HG03045 (cell line): ENCODE measurements at regions not wholly inside any gene's neighbourhood (a gene's known extent, or its start where the extent isn't known, plus 50 kb on each side); places are given as distances from the start of the nearest gene placed in this dataset.

Experiments used
- ATAC-seq: cut with Tn5 transposase; IDR thresholded peaks from one replicate; pipeline ENCODE4 v1.9.1; 2021; ENCODE audit warnings: mild to moderate bottlenecking, moderate library complexity; ENCODE audit not compliant: unreplicated experiment

DNA sequence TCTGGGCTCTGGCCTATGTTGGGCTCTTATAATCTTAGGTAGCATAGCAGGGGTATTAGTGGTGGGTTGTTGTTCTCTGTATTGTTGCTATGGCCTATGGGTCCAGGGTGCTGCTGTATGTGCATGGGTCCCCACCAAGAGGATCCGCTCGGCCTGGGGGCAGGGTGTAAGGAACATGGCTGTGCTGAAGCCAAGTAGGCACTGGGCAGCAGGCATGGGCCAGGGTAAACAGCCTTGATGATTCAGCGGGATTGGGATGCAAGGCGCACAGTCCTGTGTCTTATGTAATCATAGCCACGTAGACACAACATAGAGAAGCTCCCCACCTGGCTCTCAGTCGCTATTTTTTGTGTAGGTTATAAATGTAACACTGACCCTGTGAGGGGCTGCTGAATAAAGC is 306.9 kb downstream of the ZPLD1 start:
- ATAC-seq: no peak

DNA sequence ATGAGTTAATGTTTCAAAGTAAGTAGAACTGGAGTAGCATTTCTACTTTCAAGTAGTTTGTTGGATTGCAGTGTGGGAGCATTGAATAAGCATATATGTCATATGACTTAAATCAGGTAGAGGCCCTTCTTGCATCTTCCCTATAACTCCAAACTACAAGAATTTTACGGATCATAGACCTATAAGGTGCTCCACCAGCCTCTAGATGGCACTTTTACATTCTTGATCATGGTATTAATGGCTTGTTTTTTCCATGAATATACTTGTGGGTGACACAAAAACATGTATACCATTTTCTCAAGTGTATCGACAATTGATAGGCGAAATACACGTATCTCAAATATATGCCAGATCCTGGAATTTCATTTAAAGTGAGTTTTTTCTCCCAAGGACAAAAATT is 311.1 kb downstream of the ZPLD1 start:
- ATAC-seq: no peak

DNA sequence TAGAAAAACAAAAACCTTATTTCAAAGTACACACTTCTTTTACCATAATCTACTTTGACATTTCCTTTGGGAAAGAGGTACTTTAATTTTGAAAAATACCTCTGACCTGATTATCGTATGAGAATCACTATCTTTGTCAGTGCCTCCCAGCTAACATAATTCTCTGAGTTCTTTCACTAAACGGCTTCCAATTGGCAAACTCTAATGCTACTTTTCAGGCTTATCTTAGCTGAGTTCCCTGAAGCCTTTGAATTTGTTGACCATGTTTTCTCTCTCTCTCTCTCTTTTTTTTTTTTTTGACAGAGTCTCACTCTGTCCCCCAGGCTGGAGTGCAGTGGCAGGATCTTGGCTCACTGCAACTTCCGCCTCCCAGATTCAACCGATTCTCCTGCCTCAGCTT is 312.8 kb downstream of the ZPLD1 start:
- ATAC-seq: no peak

DNA sequence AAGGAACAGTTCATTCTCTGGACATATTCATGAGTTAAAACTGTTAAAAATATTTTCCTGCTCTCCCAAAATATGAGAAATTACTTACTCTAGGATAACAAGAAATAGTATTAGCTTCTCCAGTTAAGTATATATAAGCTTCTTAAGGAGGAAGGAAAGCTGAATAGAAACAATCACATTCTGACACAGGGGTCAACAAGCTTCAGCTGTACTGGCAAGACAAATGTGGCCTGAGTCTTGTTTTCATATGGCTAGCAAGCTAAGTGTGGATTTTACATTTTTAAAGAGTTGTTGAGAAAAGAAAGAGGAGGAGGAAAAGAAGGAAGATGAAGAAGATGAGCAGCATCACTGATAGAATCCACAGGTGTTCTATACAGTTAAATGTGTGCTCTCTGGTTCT is 313.8 kb downstream of the ZPLD1 start:
- no peak for ATAC-seq

DNA sequence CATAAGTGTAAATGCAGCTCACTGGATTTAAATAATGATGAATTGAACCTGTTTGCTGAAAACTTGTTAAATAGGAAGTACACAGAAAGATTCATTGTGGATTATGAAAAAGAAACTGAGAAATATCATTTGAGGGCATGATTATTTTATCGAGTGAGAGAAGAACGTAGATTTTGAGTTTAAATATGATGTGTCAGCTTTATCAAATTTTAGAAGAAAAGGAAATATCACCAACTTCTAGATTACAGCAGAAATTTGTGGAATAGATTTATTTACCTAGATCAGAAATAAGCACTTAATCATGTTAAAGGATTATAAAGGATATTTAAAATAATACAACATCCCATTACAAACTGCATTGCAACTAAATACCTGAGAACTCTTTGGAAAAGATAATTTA is 315.5 kb downstream of the ZPLD1 start:
- no peak for ATAC-seq

DNA sequence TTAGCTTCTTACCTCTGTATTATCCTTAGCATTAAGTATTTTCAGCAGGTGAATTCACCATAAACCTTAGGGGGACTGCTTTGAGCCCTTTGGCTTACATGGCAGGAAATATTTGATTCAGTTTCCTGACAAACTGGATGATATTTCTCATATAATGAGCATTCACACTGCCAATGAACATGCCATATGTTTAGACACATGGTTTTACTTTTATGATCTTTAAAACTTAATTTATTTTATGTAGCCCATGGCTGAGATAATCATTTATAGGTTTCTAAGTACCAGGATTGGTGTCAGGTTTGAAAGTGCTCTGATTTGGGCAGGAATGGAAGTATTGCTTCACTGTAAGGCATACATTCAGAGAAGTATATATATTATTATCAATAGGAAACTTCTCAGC is 319.1 kb downstream of the ZPLD1 start:
- ATAC-seq: no peak

DNA sequence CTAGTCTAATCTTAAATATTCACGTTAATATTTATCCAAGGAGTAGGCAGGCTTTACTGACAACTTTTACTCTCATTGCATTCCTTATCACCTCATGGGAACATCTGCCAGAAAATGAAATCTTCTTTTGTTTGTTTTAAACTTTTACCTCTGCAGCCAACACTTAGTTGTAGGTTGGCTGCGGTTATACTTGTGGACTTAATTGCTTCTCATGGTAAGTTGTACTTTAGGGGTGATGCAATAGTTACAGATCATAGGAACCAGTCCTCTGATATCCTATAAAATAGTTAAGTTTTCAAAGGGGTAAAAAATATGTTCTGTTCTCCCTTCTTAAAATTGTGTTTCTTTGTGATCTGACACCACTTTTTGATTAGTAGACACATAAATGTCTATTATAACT is 321.9 kb downstream of the ZPLD1 start:
- no peak for ATAC-seq

DNA sequence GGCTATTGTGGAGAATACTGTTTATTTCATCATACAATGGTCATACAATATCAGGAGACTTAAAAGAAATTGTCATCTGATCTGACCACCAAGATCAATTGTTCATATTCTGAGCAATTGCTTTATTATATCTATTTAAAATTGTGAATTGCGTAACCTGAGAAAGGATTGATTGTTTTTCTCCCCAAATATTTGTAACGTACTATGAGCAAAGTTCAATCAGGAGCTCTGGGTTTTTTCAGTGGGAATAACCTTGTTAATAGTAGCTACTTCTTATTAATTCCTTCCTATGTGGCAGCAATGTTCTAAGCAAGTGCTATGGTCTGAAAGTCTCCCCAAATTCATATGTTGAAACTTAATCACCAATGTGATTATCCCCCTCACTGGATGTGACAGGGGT is 323.1 kb downstream of the ZPLD1 start:
- no peak for ATAC-seq

DNA sequence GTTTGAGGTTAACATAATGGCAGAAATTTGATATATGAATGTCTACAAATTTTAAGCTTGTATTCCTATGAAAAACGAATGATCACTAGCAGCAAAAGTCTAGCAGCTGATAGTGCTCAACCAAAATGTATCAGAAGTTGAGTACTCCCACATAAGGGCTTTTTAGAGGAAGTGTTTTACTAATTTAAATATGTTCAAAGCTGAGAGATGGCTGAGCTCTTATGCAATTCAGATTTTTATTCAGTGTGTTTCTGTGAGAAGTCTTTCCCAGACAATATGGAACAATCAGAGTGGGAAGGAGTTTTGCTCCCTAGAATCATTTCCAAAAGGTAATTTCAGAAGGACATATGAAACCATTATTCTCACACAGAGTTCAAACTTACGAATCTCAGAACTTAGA is 327.0 kb downstream of the ZPLD1 start:
- no peak for ATAC-seq

DNA sequence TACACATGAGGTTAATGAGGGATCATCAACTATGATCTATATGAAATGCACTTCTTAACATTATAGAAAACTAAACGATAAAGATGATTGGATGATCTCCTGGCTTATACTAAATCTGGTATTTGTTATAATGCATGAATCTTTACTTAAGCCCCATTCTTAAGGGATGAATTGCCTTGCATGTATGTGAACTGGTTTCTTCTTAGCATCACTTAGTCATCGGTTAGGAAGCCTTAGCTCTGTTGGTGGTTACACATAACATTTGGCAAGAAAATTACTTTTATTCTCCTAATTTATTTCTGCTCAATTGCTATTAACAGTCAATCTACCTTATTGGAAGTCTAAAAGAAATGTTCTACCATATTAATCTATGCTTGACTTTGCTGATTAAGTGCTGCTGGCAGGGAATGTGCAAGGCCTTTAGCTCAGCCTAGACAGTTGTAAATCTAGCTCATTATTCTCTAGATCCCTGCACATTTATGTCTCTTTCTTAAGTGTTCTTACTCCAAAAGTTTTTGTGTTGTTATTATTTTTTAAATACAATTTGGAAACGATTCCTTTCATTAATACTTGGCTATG is 356.0 kb downstream of the ZPLD1 start:
- ATAC-seq: no peak

DNA sequence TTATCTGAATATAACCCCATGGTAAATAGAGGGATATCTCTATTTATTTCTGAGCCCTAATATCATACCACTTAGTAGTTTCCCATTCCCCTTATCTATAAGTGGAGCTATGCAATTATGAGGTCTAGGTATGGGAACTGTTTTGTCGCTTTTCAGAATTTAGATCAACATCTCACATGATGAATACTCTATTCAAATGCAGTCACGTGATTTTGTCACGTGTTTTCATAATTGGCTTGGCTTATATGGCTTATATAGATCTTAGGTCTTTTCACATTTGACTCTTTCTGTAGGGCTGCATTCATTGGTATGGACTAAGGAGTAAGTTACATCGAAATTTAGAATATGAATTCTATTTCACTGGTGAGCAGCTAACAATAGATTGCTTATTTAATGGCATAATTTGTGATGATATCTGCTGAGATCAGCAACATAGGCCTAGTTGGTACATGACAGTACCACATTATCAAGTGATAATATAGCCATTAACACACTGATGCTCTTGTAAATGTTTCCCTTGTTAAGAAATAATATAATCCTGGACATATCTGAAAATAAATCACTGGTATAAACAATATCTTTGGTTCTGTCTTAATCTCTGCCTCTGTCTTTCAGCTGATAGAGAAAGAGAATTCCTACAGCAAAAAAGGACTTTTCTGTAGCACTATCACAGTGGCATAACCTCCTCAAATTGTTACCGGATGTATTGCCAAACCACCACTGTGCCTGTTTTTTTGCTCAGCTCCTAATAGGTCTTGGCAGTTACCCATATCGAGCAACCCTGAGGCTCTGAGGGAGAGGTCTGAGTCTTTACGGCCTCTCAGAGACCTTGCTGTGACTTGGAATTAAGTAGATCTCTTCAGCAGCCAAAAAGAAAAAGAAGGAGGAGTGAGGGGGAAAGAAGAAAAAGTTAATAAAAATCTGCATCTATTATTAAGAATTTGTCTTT is 357.1 kb downstream of the ZPLD1 start:
- no peak for ATAC-seq

DNA sequence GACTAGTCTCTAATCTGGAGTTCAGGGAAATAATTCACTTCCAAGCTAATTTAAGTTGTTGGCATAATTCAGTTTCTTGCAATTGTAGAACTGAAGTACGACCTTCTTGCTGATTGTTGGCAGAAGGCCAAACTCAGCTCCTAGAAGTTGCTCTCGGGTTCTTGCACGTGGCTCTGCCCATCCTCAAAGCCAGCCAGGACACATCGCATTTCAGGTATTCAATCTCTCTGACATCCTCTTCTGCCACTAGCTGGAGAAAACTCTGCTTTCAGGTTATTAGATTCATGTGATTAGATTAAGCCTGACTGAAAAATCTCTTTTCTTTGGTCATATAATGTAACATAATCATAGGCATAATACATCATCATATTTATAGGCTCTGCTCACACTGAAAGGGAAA is 362.0 kb downstream of the ZPLD1 start:
- ATAC-seq: no peak

DNA sequence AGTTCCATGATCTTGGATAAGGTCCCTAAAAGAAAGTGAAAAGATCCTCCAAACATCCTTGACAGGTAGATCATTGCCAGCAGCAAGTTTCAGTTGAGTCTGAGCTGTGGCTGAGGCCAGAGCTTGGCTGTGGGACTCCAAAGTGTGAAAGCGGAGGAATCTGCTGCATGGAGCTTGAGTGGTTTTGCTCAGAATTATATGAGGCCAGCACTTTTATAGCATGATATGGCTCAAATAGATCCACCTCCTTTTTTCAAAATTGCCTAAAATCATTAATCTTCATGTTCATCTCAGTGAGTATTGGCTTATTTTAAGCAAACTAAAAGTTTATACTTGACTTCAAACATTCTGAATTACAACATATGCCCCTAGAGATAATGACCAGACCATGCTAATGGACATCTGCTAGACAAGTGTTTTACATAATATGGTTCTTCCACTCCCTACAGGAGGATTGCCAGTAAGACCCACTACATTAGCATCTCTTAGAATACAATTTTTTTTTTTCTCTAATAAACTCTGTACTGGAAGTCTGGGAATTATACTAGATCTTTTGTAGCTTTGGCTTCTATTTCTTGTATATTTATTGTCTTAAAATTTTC is 368.1 kb downstream of the ZPLD1 start:
- ATAC-seq: no peak

DNA sequence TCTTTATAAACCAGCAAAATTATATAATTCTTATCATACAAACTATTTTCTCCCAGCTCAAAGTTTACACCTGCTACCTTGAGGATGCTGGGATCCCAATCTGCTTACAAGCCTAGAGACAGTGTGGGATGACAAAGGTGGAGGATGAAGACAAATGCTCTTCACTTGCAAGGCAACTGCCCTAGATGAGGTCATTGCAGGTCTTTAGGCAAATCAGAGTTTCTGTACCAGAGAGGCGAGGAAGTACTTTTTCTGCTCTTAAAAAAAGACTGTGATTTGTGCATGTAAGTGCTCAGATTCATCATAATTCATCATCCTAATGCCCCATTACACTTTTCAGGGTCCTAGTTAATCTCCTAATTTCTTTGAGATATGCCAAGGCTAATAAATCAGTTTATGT is 376.1 kb downstream of the ZPLD1 start:
- ATAC-seq: no peak

DNA sequence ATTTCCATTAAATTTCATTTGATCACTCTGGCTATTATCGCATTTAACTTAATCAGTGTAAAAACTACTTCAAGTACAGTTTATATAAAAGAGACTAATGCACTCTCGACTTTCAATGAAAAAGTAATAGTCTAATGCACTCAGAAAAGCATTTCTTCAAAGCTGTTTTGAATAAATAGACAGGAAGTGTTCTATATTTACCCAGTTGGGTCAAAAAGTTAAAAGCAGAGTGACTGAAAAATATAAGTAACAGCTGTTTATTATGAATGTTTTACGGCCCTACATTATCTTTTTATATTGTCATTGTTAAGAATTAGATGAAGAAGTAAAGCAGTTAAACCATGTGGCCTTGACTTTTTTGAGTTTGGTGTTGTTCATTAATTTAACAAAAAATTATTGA is 391.8 kb downstream of the ZPLD1 start:
- ATAC-seq: no peak

DNA sequence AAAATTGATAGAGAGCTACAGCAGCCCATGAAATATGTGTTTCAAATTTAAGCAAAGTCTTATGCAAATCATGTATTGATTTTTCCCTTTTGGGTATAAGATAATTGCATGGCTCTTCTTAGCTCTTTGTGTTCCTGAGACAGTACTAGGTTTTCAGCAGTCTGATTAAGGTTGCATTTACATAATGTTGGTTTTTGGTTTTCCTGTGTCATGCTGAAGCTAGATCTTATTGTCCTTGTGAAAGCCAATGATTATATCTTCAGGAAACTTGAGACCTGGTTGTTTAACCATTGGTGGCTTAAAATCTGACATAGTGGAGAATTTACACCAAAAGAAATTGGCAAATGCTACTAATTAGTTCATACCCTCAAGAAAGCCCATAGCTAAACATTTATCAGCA is 392.6 kb downstream of the ZPLD1 start:
- ATAC-seq: no peak

DNA sequence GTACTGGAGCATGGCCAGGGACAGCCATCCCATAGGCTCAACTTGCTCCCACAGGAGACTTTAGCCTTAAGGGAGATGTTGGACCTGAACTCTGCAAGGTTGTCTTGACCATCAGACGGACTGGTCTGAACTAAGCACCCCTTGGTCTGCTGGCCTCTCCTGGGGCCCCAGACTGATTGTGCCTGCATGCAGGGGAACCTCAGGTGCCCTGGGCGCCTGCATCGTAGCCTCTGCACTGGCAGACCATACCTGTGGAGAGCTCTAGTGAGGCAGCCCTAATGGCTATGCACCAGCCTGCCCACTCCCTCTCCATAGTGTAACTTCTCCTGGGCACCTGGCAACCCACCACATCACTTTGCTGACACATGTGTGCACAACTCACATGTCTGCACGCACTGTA is 395.6 kb downstream of the ZPLD1 start:
- ATAC-seq: no peak

DNA sequence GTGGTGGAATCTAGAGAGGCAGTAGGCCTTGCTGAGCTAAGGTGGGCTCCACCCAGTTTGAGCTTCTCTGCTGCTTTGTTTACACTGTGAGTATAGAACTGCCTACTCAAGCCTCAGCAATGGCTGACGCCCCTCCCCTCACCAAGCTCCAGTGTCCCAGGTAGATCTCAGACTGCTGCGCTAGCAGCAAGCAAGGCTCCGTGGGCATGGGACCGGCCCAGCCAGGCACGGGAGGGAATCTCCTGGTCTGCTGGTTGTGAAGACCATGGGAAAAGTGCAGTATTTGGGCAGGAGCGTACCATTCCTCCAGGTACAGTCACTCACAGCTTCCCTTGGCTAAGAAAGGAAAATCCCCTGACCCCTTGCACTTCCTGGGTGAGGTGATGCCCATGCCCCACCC is 407.1 kb downstream of the ZPLD1 start:
- ATAC-seq: no peak

DNA sequence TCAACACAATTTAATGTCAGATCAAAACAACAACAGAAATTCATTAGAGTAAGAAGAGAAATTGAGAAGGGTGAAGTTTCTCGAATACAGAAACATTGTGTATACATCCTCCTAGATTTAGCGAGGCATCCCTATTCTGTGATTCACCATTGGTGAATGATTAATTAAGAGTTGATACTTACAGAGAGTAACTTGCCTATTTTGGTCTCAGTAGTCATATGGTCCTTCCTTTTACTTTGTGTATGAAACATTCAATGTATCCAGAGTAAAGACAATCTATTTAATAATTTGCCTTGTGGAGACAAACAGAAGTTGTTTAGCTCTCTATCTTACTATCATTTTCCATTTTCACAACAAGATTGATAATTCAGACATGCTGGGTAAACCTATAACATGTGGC is 432.0 kb downstream of the ZPLD1 start:
- no peak for ATAC-seq

DNA sequence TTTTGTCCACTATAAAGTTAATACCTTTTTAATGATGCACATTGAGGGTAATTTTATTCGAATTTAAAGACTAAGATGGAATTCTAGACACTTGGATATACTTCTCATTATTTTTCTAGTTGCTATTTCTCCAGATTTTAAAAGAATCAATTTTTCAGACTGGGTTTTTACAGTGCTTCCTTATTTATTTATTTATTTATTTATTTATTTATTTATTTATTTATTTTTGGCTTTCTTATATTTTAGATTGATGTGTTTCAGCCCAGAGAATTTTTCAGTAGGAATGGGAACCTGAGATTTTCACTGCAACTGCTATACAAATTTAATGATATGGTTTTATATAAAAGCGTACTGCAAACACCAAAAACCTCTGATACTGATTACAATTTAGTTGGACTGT is 448.7 kb downstream of the ZPLD1 start:
- ATAC-seq: no peak

DNA sequence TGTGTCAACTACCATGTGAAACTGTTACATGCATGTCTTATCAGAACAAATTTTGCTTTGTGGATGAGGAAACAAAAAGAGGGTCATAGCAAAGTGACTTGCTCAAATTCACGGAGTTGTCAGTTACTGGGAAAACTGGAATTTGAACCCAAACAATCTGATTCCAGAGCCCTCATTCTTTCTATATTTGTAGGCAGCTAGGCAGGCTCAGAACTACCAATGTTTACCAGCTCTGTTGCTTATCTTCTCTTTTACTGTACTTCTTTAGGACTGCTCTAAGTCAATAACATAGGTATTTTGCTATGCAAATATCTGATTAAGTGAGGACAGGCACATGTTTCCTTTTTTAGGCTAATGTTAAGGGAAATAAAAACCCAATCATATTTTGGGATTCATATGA is 450.5 kb downstream of the ZPLD1 start:
- no peak for ATAC-seq

DNA sequence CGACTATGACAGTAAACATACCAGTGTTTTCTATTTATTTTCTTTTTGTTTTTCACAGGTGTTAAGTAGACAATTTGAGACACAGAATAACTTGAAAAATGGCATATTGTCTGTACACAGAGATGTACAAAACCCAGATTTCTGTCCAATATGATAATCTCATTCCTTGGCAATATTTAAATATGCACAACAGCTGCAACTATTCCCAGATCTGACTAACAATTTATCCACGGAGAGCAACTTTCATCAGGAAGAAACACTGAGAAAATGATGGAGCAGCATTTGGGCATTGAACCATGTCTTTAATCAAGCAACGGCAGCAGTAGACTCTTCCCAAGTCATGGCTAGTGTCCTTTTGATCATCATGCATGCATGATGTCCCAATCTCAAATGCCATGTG is 452.6 kb downstream of the ZPLD1 start:
- no peak for ATAC-seq
